Liver (tissue), 7 donors: ENCODE measurements at regions not wholly inside any gene's neighbourhood (a gene's known extent, or its start where the extent isn't known, plus 50 kb on each side); places are given as distances from the start of the nearest gene placed in this dataset.

Source experiments
- DNase-seq: peaks from one replicate; pipeline ENCODE4 v3.0.0-alpha.2; 2017; ENCODE audit warnings: low spot score
- H3K27ac ChIP-seq, 2 donors: one replicate each; pipeline ENCODE4 v1.7.0; 2013; ENCODE audit warnings: inconsistent platforms in 2 of 2, low read length in 2 of 2, control low read depth in 1 of 2, low read depth in 1 of 2, mild to moderate bottlenecking in 1 of 2
- H3K27me3 ChIP-seq, 4 donors: one replicate each; pipeline versions ENCODE4 v1.6.1 to v1.7.0; 2013; ENCODE audit warnings: low read length in 3 of 4, inconsistent platforms in 1 of 4, mild to moderate bottlenecking in 1 of 4, moderate library complexity in 1 of 4; ENCODE audit not compliant: control insufficient read depth in 4 of 4, insufficient read depth in 4 of 4
- H3K36me3 ChIP-seq, 4 donors: one replicate each; pipeline versions ENCODE4 v1.6.1 to v1.7.0; 2013; ENCODE audit warnings: low read length in 3 of 4, mild to moderate bottlenecking in 3 of 4, low read depth in 1 of 4, moderate library complexity in 1 of 4; ENCODE audit not compliant: control insufficient read depth in 4 of 4, insufficient read depth in 3 of 4
- H3K4me1 ChIP-seq, 4 donors: one replicate each; pipeline versions ENCODE4 v1.6.1 to v1.7.0; 2013; ENCODE audit warnings: low read length in 3 of 4, mild to moderate bottlenecking in 3 of 4, moderate library complexity in 1 of 4; ENCODE audit not compliant: control insufficient read depth in 4 of 4, insufficient read depth in 4 of 4
- H3K4me3 ChIP-seq, 3 donors: one replicate each; pipeline versions ENCODE4 v1.6.1 to v1.7.0; 2013; ENCODE audit warnings: low read length in 3 of 3, control low read depth in 1 of 3, low read depth in 1 of 3, mild to moderate bottlenecking in 1 of 3
- H3K9ac ChIP-seq, 2 donors: one replicate each; pipeline ENCODE4 v1.7.0; 2013; ENCODE audit warnings: low read length in 2 of 2, mild to moderate bottlenecking in 2 of 2, moderate library complexity in 2 of 2, control low read depth in 1 of 2, low read depth in 1 of 2
- H3K9me3 ChIP-seq, 4 donors: one replicate each; pipeline versions ENCODE4 v1.6.1 to v1.7.0; 2013; ENCODE audit warnings: low read length in 3 of 4; ENCODE audit not compliant: control insufficient read depth in 4 of 4
- EGR1 ChIP-seq, 2 donors: IDR thresholded peaks; 2 replicates each; pipeline ENCODE4 v1.6.1; 2016 to 2018; ENCODE audit warnings: antibody characterized with exemption in 2 of 2, low read depth in 2 of 2
- FOXA1 ChIP-seq: IDR thresholded peaks from 2 replicates; pipeline ENCODE4 v1.6.1; 2016; ENCODE audit warnings: antibody characterized with exemption
- GABPA ChIP-seq, 2 donors: IDR thresholded peaks in 1 of 2; conservative IDR thresholded peaks in 1 of 2; 2 replicates each; pipeline ENCODE4 v1.6.1; 2016; ENCODE audit warnings: antibody characterized with exemption in 2 of 2, mild to moderate bottlenecking in 1 of 2, moderate library complexity in 1 of 2
- HNF4A ChIP-seq, 2 donors: conservative IDR thresholded peaks; 2 replicates each; pipeline ENCODE4 v1.6.1; 2016; ENCODE audit warnings: antibody characterized with exemption in 2 of 2, mild to moderate bottlenecking in 2 of 2
- HNF4G ChIP-seq: IDR thresholded peaks from 2 replicates; pipeline ENCODE4 v1.6.1; 2016; ENCODE audit warnings: antibody characterized with exemption
- WGBS: extraction: QIAGEN DNeasy Blood & Tissue Kit; methylation state at CpG from one replicate; pipeline ENCODE4 v1.1.7; 2013; 5-methylcytosine and 5-hydroxymethylcytosine counted together
- TF ChIP-seq, protein P1 (sequence below): IDR thresholded peaks from 2 replicates; pipeline ENCODE4 v1.6.1; 2016; ENCODE audit warnings: antibody characterized with exemption
- TF ChIP-seq, protein P2 (sequence below): IDR thresholded peaks from 2 replicates; pipeline ENCODE4 v1.6.1; 2016; ENCODE audit warnings: antibody characterized with exemption, mild to moderate bottlenecking
- donor health status: healthy.
- donor health status: healthy.
- donor health status: healthy.
- donor health status: healthy.

DNA sequence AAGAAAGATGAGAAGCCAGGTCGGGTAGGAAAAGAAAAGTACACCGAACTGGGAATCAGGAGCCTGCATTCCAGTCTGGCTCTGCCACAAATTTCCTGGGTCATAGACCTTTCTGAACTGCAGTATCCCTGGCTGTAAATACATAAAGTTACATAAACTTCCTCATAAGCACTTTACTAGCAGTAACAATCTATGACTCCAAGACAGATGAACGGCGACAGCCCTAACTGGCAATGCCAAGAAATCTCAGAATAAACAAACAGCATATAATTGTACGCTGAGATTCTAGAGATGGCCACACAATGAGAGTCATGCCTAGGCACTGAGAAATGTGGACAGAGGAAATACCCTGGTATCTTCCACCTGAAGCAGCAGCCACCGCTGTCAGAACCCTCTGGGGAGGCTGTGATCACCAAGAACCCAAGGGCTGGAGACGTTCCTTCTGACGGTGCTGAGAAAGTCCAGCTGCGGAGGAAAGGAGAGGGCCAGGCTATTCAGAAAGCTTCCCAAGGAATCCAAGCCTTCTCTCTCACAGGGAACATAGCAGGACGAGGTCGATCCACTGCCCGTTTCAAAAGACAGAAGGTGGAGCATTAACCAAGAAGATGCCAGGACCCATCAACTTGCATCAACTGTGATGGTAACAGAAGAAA is 89.3 kb upstream of the SLC66A3 start (continued):
- TF ChIP-seq, protein P1, sequence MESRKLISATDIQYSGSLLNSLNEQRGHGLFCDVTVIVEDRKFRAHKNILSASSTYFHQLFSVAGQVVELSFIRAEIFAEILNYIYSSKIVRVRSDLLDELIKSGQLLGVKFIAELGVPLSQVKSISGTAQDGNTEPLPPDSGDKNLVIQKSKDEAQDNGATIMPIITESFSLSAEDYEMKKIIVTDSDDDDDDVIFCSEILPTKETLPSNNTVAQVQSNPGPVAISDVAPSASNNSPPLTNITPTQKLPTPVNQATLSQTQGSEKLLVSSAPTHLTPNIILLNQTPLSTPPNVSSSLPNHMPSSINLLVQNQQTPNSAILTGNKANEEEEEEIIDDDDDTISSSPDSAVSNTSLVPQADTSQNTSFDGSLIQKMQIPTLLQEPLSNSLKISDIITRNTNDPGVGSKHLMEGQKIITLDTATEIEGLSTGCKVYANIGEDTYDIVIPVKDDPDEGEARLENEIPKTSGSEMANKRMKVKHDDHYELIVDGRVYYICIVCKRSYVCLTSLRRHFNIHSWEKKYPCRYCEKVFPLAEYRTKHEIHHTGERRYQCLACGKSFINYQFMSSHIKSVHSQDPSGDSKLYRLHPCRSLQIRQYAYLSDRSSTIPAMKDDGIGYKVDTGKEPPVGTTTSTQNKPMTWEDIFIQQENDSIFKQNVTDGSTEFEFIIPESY: no peak
- TF ChIP-seq, protein P2, sequence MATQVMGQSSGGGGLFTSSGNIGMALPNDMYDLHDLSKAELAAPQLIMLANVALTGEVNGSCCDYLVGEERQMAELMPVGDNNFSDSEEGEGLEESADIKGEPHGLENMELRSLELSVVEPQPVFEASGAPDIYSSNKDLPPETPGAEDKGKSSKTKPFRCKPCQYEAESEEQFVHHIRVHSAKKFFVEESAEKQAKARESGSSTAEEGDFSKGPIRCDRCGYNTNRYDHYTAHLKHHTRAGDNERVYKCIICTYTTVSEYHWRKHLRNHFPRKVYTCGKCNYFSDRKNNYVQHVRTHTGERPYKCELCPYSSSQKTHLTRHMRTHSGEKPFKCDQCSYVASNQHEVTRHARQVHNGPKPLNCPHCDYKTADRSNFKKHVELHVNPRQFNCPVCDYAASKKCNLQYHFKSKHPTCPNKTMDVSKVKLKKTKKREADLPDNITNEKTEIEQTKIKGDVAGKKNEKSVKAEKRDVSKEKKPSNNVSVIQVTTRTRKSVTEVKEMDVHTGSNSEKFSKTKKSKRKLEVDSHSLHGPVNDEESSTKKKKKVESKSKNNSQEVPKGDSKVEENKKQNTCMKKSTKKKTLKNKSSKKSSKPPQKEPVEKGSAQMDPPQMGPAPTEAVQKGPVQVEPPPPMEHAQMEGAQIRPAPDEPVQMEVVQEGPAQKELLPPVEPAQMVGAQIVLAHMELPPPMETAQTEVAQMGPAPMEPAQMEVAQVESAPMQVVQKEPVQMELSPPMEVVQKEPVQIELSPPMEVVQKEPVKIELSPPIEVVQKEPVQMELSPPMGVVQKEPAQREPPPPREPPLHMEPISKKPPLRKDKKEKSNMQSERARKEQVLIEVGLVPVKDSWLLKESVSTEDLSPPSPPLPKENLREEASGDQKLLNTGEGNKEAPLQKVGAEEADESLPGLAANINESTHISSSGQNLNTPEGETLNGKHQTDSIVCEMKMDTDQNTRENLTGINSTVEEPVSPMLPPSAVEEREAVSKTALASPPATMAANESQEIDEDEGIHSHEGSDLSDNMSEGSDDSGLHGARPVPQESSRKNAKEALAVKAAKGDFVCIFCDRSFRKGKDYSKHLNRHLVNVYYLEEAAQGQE: no peak
- TF ChIP-seq HNF4A (conservative IDR thresholded peaks at IDR 0.05) (no peak), GABPA (IDR thresholded peaks at IDR 0.05 in 1 of 2, conservative IDR thresholded peaks at IDR 0.05 in 1 of 2) (no peak), HNF4G (no peak), EGR1 (IDR thresholded peaks at IDR 0.05; ENCODE audit: low read depth in 2 of 2) (no peak)

DNA sequence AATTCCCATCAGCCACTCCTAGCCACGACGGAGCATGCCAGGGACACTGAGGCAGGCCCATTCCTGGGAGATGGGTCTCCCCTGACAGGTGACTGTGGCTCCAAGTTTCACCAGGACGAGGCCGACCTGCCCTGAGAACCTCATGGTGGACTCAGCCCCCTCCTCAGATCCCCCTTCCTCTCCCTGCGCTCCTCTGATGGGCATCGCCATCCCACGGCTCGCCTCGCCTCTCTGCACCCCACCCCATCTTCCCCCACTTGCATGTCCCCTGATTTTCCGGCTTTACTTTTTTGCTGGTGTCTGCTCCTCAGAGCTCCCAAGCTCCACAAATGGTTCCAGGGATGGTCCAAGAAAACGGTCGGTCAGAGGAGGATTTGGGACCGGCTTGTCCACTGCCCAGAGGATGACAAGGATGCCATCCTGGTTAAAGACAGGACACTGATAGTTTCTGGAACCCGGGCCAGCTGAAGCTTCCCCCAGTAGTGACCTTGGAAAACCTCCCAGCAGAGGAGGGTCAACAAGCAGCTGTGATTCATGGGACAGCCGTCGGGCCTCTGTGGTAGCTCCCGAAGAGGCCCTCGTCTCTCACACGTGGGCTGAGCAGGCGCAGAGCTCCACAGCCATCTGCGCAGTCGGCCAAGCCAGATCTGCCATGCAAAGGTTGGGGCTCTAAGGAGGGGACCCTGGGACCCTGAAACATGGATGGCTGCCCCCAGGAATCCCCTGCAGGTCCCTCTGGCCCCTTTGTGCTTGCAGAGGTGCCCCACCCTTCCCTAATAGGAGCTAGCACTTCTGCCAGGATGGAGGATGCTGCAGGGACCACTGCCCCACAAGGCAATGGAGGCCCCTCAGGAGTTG is 87.8 kb upstream of the SLC66A3 start:
- no peak for DNase-seq
- 86% methylated on average over 22 of the region's 22 CpGs for WGBS
- no peak overlapping the region for H3K27ac ChIP-seq

More for the DNA sequence above, 87.8 kb upstream of the SLC66A3 start:
- Histone ChIP-seq H3K36me3 (no peaks in the 10 kb centered on the region), H3K4me3 (no peak overlapping the region), H3K4me1 (no peaks in the 10 kb centered on the region), H3K27me3 (peaks cover 0 to 5% (median 1%) of the 10 kb centered on the region in 4 donors), H3K9me3 (no peaks in the 10 kb centered on the region), H3K9ac (no peak overlapping the region)
- TF ChIP-seq FOXA1 (no peak), HNF4A (conservative IDR thresholded peaks at IDR 0.05) (no peak), GABPA (IDR thresholded peaks at IDR 0.05 in 1 of 2, conservative IDR thresholded peaks at IDR 0.05 in 1 of 2) (no peak)
- TF ChIP-seq, protein P1: no peak
